GM19468 (cell line): ENCODE measurements at regions not wholly inside any gene's neighbourhood (a gene's known extent, or its start where the extent isn't known, plus 50 kb on each side); places are given as distances from the start of the nearest gene placed in this dataset.

Experiments
- ATAC-seq: cut with Tn5 transposase; IDR thresholded peaks from one replicate; pipeline ENCODE4 v1.9.1; 2021; ENCODE audit warnings: mild to moderate bottlenecking, moderate library complexity, moderate number of reproducible peaks; ENCODE audit not compliant: unreplicated experiment; ENCODE audit errors: extremely low read depth

DNA sequence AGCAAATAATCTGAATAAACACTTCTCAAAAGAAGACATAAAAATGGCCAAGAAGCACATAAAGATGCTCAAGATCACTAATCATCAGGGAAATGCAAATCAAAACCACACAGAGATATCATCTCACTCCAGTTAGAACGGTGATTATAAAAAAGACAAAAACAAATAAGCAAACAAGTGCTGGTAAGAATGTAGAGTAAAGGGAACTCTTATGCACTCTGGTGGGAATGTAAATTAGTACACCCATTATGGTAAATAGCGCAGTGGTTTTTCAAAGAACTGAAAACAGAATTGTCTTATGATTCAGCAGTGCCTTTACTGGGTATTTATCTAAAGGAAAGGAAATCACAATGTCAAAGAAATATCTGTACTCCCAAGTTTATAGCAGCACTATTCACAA lies 343.2 kb downstream of the HAPSTR1 start:
- no peak for ATAC-seq

DNA sequence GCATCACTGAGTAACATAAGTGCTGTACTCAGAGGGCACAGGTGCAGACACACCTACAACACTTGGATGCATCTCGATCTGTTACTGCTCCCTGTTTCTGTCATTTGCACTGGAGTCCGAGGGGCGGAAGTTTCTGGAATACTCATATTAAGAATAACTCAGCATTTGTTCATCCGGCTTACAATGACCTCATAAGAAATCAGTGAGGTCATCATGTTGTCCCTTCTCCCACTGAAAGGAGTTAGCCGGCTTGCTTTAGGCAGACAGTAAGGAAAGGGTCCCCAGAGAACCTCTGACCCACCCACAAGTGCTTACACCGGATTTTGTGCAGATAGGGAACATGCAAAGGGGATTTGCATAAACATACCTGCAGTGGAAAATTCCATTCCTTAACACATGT lies 344.7 kb downstream of the HAPSTR1 start:
- no peak for ATAC-seq

DNA sequence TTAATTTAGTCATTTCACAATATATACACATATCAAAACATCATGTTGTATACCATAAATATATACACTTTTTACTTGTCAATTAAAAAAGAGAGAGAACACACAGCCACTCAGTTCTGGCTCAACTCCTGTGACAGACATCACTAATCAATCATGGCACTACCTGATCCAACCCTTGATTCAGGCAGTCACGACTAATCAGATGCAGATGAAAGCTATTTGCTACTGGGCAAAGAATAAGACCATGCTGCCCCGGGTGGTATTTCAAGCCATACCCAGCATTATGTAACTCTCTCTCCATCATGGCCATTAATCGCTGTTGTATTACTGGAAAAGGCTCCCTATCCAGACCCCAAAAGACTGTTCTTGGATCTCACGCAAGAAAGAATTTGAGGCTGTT lies 345.7 kb downstream of the HAPSTR1 start:
- ATAC-seq: no peak

DNA sequence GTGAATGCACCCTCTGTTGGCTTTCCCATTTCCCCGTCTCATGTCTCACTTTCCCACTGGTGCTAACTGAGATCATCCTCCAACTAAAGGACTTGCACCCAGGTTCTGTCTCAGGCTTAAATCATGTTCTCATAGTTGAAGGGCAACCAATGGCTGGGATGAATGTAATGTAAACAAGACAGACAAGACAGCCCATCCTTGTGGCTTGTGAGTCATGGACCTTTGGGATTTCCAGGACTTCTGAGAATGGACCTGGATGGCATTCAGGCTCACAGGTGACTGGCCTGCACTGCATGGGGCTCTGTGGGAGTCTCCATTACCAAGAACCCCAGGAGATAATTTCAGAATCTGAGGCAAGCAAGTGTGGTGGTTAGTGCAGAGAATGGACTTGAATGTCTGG lies 347.5 kb downstream of the HAPSTR1 start:
- ATAC-seq: no peak

DNA sequence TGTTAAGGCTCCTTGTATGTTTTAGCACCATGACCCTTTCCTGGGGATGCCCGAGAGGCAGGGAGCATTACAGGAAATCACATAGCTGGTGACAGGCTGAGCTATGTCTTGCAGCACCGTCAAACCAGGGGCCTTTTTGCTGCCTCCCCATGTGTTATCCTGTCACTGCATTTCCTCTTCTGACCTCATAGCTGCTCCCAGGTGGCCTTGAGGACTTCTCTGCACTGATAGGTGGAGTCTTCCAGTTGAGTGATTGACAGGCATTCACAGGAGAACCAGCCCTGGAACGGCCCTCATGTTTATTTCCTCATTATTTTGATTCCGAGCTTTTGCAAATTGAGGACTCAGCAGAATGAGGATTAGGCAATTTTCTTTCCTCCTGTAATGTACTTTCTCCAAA lies 349.6 kb downstream of the HAPSTR1 start:
- ATAC-seq: no peak

DNA sequence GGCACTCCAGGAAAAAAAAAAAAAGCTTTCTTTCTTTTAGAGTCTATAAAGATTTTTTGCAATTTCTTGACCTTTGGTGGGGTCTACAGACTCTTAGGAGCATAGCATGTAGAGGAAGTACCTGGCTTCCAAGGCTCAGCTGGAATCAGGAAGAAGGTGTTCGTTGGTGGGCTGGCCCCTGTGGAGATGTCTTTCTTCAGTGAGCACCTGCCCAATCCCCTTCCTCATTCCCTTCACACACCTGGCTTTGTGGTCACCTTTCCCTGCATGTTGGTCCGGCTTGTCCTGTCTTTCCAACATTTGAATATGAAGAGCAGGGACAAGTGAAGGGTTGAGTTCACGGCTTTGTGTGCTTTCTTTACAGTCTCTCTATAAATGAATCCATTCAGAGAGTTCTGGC lies 352.4 kb downstream of the HAPSTR1 start:
- ATAC-seq: no peak

DNA sequence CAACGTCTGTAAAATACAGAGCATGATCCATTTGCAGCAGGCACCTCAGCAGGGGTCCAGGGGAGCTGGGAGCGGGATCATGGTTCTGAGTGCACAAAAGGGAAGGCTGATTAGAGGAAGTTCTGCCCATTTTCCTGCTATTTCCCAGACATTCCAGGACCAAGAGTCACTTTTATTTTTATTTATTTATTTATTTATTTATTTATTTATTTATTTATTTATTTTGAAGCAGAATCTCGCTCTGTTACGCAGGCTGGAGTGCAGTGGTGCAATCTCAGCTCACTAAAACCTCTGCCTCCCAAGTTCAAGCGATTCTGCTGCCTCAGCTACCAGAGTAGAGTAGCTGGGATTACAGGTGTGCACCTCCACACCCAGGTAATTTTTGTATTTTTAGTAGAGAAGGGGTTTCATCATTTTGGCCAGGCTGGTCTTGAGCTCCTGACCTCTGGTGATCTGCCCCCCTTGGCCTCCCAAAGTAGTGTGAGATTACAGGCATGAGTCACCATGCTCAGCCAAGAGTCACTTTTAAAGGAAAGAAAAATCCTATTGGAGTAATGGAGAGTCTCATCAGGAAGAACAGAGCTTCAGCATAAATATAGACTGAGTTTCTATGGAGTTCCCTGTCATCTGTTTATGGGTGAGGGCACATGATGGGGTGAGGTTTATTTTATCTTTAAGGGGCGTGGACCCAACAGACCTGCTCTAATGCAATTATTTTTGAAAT lies 355.2 kb downstream of the HAPSTR1 start:
- ATAC-seq: no peak

DNA sequence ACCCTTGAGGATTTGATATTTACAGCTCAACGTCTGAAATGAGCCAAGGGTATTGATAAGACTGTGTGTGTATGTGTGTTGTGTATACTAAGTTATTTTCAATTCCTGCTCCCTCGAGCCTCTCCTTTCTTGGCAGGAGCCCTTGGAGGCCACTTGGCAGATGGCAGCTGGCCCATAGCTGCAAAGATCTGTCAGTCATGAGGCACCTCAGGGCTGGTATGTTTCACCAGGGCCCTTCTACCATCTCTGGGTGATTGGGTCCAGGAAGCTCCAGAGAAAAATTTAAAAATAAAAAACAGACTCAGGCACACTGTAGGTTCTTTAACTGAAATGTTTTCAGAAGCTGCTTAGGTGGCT lies 355.7 kb downstream of the HAPSTR1 start:
- ATAC-seq: no peak

DNA sequence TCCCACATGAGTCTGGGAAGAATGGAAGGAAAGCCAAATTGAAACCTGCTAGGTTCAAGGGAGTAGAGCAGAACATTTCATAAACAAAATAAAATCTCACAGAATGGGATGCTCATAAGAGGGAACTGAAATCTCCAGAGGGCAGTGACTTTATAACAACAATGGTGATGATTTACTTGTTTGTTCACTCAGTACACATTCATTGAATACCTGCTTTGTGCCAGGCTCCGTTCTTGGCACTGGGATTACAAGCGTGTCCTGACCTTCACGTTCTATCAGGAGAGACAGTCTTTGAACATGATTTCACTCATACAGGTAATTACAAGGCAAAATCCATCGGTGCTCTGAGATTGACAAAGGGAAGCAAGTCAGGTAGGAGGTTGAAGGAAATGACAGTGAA lies 356.3 kb downstream of the HAPSTR1 start:
- ATAC-seq: no peak

DNA sequence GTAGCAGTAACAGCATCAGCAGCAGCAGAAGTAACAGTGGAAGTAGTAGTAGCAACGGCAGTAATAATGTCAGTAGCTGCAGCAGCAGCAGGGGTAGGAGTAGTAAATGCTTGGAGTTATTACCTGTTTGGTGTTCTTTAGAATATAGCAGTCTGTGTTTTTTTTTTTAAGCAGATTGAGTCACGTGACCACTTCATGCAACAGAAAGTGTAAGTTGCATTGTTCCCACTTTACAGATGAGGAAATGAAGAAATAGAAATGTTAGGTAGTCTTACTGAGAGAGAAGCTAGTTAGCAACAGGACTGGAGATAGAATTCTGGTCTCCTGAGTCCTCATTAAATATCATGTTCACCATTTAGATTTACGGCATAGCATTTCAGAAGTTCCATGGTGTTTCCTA lies 358.2 kb downstream of the HAPSTR1 start:
- no peak for ATAC-seq

DNA sequence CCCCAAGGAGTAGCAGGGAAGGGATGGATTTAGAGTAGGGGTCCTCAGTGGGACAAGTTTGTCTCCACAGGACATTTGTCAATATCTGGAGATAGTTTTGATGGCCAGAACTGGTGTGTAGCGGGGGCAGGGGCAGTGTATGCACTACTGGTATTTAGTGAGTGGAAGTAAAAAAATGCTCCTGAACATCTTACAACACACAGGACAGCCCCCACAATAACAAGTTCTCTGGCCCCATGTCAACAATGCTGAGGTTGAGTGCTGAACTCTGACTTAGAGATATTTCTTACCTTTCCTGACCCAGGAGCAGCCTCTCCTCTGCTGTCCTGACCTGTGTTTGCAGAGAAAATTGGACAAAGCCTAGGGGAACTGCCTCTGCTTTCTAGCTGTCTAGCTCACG lies 365.8 kb downstream of the HAPSTR1 start:
- ATAC-seq: no peak

DNA sequence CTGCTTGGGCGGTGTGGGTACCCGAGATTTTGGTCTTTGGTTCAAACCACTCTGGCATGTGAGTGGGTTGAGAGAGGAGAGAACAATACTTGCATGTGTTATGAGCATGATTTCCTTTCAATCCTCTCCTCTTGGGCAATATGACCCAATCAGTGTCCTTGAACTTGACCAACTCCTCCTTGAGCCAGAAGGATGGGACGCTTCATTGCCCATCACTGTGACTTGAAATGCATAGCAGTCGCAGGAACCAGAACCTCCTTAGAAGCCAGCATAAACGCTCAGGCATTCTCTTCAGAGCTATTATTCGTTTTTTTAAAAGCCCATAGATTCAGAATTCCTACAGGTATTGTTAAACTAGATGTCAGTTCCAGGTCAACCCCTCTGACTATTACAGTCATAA lies 367.4 kb downstream of the HAPSTR1 start:
- ATAC-seq: no peak

DNA sequence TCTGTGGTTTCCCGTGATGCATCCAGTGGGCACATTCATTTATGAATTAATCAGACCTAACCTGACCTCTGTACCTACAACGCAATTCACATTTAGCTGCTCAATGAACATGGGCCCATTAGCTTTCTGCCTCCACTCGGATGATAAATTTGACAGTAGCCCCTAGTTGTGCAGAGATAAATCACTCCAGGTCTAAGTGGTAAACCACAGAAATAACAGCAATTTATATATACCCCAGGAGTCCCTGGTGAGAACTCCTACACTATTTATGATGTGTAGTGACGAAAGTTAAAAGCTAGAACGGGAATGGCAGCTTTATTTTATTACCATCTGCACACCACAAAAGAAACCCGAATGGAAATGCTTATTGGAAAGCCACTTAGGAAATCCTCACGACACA lies 371.5 kb downstream of the HAPSTR1 start:
- ATAC-seq: no peak

DNA sequence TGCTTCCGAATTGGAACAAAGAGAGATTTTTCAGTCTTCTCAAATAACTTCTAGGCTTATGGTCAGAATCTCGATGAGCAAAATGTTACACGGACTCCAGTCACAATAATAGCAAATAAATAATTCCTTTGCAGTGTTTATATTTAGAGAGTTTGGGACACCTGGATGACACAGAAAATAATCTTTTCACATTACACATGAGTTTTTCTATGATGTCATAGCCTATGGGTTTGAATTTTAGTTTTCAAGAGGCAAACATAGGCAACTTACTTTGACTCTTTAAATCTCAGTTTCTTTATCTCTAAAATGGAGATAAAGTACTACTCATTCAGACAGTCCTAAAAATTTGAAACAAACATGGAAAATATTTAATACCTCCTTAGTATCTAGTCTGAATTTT lies 372.0 kb downstream of the HAPSTR1 start:
- ATAC-seq: no peak

DNA sequence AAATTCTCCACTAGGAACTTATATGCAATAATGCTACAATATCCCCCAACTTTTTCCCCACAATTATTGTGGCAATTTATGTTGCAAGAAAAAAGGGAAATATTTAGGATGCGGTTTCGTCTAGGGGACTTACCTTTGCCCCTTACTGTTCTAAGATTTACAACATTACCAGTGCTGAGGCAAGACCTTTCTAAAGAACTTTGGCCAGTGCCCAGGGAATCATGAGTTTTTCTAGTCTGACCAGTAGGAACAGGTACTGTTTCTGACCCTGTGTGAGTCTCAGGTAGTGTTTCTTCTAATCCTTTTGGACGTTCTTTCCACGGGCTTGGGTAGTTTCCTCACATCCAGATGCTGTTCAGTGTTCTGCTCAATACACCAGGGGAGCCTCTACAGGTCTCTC lies 373.7 kb downstream of the HAPSTR1 start:
- no peak for ATAC-seq

DNA sequence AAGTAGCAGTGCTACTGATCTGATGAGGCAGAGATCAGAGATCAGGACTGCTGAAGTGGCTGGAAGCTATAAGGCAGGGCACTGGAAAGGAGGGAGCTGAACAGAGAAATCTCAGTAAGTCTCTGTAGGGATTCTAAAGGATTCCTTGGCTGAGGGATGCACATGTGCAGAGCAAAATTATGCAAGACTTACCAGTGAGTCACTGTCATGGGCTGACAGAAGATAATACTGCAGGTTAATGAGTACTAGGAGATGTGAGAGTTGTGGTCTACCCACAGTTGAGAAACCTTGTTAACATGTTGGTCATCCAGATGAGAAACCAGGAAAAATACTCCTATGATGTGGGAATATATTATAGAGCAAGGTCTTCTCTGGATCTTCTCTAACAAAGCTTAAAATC lies 378.1 kb downstream of the HAPSTR1 start:
- no peak for ATAC-seq

DNA sequence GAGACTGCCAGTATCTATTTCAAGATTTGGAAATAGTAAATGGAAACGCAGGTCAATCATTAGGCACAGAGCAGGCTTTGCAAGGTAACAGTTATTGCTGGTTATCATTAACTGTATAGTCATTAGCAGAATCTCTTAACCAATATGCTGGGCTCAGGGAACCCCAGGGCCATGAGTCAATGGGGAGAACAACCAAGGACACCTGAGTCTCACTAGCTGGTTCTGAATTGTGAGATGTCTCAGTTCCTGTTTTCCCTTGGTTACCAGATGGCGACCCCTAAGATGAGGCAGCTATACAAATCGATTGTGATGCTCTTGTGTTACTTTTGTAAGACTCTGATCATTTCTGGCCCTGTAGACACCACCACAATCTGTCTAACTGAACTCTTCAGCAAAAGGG lies 385.3 kb downstream of the HAPSTR1 start:
- ATAC-seq: peak; percentile 79

DNA sequence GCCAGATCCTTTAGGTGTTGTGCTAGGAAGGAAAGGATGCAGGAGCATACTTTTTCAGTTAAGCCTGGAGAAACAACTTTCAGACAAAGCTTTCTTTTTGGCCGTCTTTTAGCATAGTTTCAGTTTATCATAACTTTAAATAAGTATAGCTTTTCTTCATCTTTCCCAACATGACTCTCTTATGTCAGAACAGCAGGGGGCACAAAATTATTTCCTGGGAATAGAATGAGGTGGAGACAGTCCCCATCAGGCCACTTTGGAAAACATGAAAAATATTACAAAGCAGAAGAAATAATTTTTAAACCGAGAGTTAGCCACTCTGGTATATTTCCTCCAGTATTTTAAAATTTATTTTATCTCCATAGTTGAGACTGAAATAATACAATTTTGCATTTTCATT lies 387.6 kb downstream of the HAPSTR1 start:
- ATAC-seq: no peak

DNA sequence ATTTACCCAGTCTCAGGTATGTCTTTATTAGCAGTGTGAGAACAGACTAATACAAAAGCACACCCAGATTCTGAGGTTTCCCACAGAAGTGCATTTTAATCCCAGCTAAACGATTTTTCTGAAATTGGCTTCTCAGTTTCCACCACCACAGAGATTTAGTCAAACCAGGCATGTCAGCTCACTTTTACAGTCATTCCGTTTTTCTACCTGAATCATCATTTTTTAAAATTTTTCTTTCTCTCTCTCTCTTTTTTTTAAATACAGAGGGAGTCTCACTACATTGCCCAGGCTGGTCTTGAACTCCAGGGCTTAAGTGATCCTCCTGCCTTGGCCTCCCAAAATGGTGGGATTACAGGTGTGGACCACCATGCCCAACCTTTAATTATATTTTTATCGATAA lies 389.1 kb downstream of the HAPSTR1 start:
- ATAC-seq: no peak

DNA sequence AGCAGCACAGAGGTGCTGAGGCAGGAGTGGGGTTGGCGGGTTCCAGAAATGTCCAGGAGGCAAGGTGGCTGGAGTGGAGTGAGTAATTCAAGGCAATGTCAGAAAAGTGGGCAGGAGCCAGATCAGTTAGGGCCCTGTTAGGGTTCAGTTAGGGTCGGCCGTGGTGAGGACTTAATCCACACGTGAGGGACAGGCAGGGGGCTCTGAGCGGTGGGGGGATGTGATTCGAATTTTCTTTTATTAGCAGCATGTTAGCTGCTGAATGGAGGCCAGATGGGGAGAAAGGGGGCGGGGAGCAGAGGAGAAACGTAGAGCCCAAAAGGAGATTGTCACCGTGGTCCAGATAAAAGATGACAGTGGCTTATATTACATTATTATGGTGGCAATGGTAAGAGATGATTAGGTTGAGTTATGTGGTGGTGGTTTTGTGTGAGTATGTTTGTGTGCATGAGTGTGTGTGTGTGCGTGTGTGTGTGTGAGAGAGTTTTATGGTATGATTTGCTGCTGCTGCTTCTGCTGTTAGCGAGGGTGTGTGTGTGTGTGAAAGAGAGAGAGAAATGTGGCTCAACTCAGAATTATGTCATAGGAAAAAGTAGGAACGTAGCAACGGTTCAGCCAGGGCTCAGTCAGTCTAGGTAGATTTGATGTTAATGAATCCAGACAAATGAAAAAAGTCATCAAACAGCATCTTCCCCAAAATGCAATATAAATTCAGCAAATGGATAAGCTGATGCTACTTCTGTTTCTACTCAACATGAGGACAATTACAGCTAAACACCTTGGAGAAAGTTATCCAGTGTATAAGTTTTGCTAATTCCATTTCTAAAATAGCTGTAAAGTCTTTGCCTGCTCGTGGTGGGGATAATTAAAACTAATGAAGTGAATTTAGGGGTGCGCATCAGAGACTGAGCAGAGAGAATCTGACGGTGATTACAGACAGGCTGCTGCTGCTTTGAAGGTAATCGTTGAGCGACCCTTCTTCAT lies 390.6 kb downstream of the HAPSTR1 start:
- ATAC-seq: no peak

DNA sequence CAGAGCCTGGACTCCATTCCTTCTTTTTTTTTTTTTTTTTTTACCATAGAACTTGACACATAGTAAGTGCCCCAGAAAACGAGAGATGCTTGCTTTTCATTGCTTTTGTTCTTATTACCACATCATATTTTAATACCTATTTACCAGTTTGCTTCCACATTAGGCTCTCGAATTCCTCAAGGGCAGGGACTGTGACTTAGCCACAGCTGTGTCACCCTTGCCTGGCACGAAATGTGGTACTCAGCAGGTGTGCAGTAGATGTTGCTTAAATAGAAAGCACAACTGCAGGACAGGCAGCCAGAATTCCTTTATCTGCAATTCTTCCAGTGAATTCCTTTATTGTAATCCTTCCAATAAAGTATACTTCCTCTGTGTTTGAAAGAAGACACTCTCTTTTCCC lies 393.0 kb downstream of the HAPSTR1 start:
- no peak for ATAC-seq

DNA sequence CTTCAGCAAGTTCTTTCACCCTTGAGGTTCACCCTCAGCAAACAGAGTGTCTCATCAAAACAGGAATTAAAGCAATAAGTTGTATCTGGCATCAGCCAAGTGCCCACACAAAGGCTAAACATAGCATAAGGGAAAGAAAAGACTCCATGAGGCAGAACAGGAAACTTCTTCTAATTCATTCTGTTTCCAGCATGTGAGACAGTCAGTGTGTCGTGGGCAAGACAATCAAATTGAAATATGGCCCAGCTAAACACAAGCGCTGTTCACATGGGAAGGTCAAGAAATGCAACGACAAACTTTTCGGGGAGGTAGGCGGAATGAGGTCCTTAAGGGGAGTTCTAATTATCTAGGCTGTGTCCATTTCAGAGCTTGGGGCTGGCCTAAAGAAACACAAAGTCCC lies 393.4 kb downstream of the HAPSTR1 start:
- no peak for ATAC-seq
